HEK293T (cell line): ENCODE measurements at regions not wholly inside any gene's neighbourhood (a gene's known extent, or its start where the extent isn't known, plus 50 kb on each side); places are given as distances from the start of the nearest gene placed in this dataset.

ENCODE experiments used
- CTCF ChIA-PET: fragments of 350-600 bp; formaldehyde crosslinking; extraction: SDS; loops from one replicate; lab custom pipeline; 2021; ENCODE audit warnings: antibody characterized with exemption, inconsistent platforms; lab: Yijun Ruan, JAX
- POLR2A ChIA-PET: fragments of 350-600 bp; formaldehyde crosslinking; extraction: SDS; loops from one replicate; lab custom pipeline; 2020; ENCODE audit warnings: antibody characterized with exemption, inconsistent platforms; lab: Yijun Ruan, JAX
- DNase-seq: peaks from one replicate; pipeline ENCODE4 v3.0.0; 2012; ENCODE audit warnings: mixed read lengths; ENCODE audit errors: extremely low spot score
- ARNT ChIP-seq: fragments of 450-650 bp; IDR thresholded peaks from 2 replicates; pipeline ENCODE4 v1.6.1; 2017; ENCODE audit warnings: mild to moderate bottlenecking
- BHLHE40 ChIP-seq: fragments of 450-650 bp; IDR thresholded peaks from 2 replicates; pipeline ENCODE4 v1.6.1; 2016; ENCODE audit warnings: mild to moderate bottlenecking, moderate library complexity, borderline replicate concordance
- CTBP1 ChIP-seq: fragments of 450-650 bp; IDR thresholded peaks from 2 replicates; pipeline ENCODE4 v1.6.1; 2016; ENCODE audit warnings: borderline replicate concordance
- ELF4 ChIP-seq: fragments of 450-650 bp; IDR thresholded peaks from 2 replicates; pipeline ENCODE4 v1.6.1; 2017; ENCODE audit warnings: antibody characterized with exemption
- FOXA1 ChIP-seq: fragments of 450-650 bp; IDR thresholded peaks from 2 replicates; pipeline ENCODE4 v1.6.1; 2016; ENCODE audit warnings: mild to moderate bottlenecking
- FOXK2 ChIP-seq: fragments of 450-650 bp; IDR thresholded peaks from 2 replicates; pipeline ENCODE4 v1.6.1; 2016; ENCODE audit warnings: mild to moderate bottlenecking
- FOXM1 ChIP-seq: fragments of 450-650 bp; IDR thresholded peaks from 2 replicates; pipeline ENCODE4 v1.6.1; 2017; ENCODE audit warnings: mild to moderate bottlenecking, borderline replicate concordance
- HDGF ChIP-seq: fragments of 450-650 bp; IDR thresholded peaks from 2 replicates; pipeline ENCODE4 v1.6.1; 2017; ENCODE audit warnings: antibody characterized with exemption, borderline replicate concordance
- L3MBTL2 ChIP-seq: fragments of 450-650 bp; conservative IDR thresholded peaks from 2 replicates; pipeline ENCODE4 v1.6.1; 2016; ENCODE audit warnings: mild to moderate bottlenecking
- LEF1 ChIP-seq: fragments of 450-650 bp; IDR thresholded peaks from 2 replicates; pipeline ENCODE4 v1.6.1; 2017; ENCODE audit warnings: mild to moderate bottlenecking, borderline replicate concordance
- NFRKB ChIP-seq: fragments of 450-650 bp; IDR thresholded peaks from 2 replicates; pipeline ENCODE4 v1.6.1; 2016; ENCODE audit warnings: mild to moderate bottlenecking, moderate library complexity
- PKNOX1 ChIP-seq: fragments of 450-650 bp; IDR thresholded peaks from 2 replicates; pipeline ENCODE4 v1.6.1; 2016
- SP1 ChIP-seq: fragments of 450-650 bp; IDR thresholded peaks from 2 replicates; pipeline ENCODE4 v1.6.1; 2017
- SUZ12 ChIP-seq: fragments of 450-650 bp; IDR thresholded peaks from 2 replicates; pipeline ENCODE4 v1.6.1; 2016; ENCODE audit warnings: mild to moderate bottlenecking
- TARDBP ChIP-seq: fragments of 450-650 bp; IDR thresholded peaks from 2 replicates; pipeline ENCODE4 v1.6.1; 2016
- ZNF384 ChIP-seq: fragments of 450-650 bp; IDR thresholded peaks from 2 replicates; pipeline ENCODE4 v1.6.1; 2016

GRCh38 chr3:14019459-14019858 is 105.2 kb downstream of the CHCHD4 start:
- no peak for DNase-seq
- TF ChIP-seq ZNF384 (no peak), TARDBP (no peak), BHLHE40 (no peak), HDGF (no peak), PKNOX1 (no peak), LEF1 (no peak), L3MBTL2 (no peak), CTBP1 (no peak), FOXA1 (no peak), NFRKB (no peak), ARNT (no peak), ELF4 (no peak), FOXM1 (no peak), SP1 (no peak), FOXK2 (no peak)
- CTCF ChIA-PET = no interaction called here
- POLR2A ChIA-PET = no interaction called here

GRCh38 chr3:14016900-14017475 is 107.7 kb downstream of the CHCHD4 start:
- DNase-seq = no peak
- CTCF ChIA-PET = no interaction called here
- POLR2A ChIA-PET = no interaction called here
- TF ChIP-seq PKNOX1 = no peak
- no peak for TF ChIP-seq CTBP1
- TF ChIP-seq FOXK2 = no peak
- TF ChIP-seq NFRKB = no peak
- no peak for TF ChIP-seq BHLHE40
- TF ChIP-seq FOXM1 = no peak
- no peak for TF ChIP-seq SUZ12
- no peak for TF ChIP-seq LEF1

- no peak for TF ChIP-seq SP1
- TF ChIP-seq PKNOX1 = no peak
- TF ChIP-seq ARNT = no peak
- no peak for TF ChIP-seq BHLHE40
- no peak for TF ChIP-seq HDGF
- TF ChIP-seq TARDBP = no peak
- no peak for TF ChIP-seq SUZ12
- CTCF ChIA-PET = no interaction called here
- POLR2A ChIA-PET = no interaction called here
- no peak for DNase-seq
These were observed 117.7 kb downstream of the CHCHD4 start for GRCh38 chr3:14007006-14007405.

GRCh38 chr3:14001136-14001535 is 121.3 kb upstream of the WNT7A start:
- no peak for TF ChIP-seq NFRKB
- no peak for TF ChIP-seq PKNOX1
- no peak for TF ChIP-seq SUZ12
- no peak for TF ChIP-seq SP1
- TF ChIP-seq FOXA1 = no peak
- TF ChIP-seq FOXK2 = no peak
- no peak for TF ChIP-seq LEF1
- TF ChIP-seq BHLHE40 = no peak
- no peak for TF ChIP-seq FOXM1
- TF ChIP-seq TARDBP = no peak
- no peak for TF ChIP-seq ARNT
- no peak for TF ChIP-seq L3MBTL2
- no peak for TF ChIP-seq ELF4
- no peak for TF ChIP-seq ZNF384
- TF ChIP-seq CTBP1 = no peak
- no peak for TF ChIP-seq HDGF
- ChIA-PET CTCF (no interaction called here), POLR2A (interaction anchor here (1.0 kb wide), 1 partner anchor 124 kb away, joined by 3 read pairs; the partner anchor contains the start of genes CHCHD4 and TMEM43)
- no peak for DNase-seq

GRCh38 chr3:14000556-14000955 is 120.7 kb upstream of the WNT7A start:
- POLR2A ChIA-PET = interaction anchor here (1.0 kb wide), 1 partner anchor 124 kb away, joined by 3 read pairs; the partner anchor contains the start of genes CHCHD4 and TMEM43
- no peak for DNase-seq
- TF ChIP-seq SUZ12 (no peak), FOXA1 (no peak), FOXK2 (no peak), CTBP1 (no peak), L3MBTL2 (no peak), ZNF384 (no peak), SP1 (no peak), ARNT (no peak), HDGF (no peak), PKNOX1 (no peak), BHLHE40 (no peak)
- CTCF ChIA-PET = no interaction called here
